Right ventricle myocardium inferior (tissue), 1 donor: ENCODE measurements at regions not wholly inside any gene's neighbourhood (a gene's known extent, or its start where the extent isn't known, plus 50 kb on each side); places are given as distances from the start of the nearest gene placed in this dataset.

Source experiments
- ATAC-seq: fragments of 200-7000 bp; cut with Tn5 transposase; one replicate; pipeline ENCODE4 v1.9.1; 2020; ENCODE audit warnings: mild to moderate bottlenecking, moderate library complexity
- DNase-seq: peaks from one replicate; pipeline ENCODE4 v3.0.0; 2021; ENCODE audit errors: missing footprints
- intact Hi-C: fragments of 100-400 bp; cut with DNase I; formaldehyde crosslinking; loops from one replicate; pipeline ENCODE4 v1.11.0; 2022
- donor health status: DM: no; HTN: yes; CAD: no; lungs with severe emphysema.

DNA sequence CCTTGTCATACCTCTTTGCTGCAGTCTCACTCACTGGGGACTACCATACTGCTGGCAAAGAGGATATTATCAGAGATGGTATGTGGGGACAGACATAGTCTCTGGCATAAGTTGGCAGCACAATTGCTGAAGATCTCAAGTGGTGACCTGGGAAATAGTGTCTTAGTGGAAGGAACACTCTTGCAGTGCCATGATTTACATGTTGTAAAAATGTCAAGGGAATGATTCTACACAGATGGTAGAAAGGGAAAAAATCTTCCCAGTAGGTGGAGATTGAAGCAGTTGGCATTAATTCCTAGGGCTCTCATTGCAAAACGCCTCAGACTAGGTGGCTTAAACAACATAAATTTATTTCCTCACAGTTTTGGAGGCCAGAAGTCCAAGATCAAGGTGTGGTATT, 662.2 kb downstream of the DHX35 start:
- intact Hi-C loops, result no loop called here
- DNase-seq (no peak), ATAC-seq (no peak)

DNA sequence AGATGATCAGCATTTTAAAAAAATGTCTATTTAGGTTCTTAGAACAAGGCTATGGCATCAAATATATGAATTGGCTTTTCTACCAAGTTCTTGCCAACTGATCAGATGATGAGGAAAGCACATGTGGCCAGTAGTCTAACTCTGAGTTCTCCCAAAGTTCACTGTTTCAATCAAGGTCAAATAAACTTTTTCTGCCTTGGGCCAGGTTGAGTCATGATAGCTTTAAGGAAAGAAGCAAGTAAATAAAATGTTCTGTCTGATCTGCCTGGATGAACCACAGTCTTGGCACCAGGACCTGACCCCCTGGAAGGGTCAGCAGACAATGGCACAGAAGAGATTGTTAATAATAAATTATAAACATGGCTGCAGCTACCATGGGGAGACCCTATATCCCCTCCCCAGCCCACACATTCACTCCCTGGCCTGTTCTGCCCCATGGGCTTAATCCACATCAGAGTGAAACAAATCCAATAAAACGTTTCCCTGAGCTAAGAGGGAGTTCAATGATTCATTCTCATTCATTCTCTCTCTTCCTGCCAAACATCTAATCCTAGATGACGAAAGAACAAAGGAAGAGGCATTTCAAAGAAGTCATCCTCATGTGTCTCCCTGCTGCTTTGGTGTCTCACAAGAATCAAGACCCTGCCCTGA, 661.6 kb downstream of the DHX35 start:
- ATAC-seq (no peak), DNase-seq (no peak)
- intact Hi-C loops, result no loop called here

DNA sequence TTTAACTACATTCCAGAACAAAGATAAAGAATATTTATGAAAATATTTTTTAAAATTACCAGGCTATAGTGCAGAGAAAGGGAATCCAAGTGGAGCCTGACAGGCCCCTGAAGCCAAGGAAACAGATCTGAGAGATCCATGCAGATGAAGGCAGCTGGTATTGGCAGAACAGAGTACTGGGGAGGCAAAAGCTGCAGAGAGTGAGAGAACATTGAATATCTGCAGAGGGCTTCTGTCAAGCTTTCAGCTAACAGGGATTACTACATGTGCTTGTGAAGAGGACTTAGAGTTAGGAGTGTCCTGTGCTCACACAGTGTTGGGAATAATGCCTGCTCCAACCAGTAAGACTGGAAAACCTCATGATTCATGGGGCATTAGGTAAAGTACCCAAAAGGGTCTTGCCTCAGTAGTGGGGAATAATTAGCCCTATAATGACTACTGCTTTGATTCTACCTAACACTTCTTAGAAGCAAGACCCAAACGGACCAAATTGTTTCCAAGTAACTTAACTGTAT, 657.2 kb downstream of the DHX35 start:
- DNase-seq (no peak), ATAC-seq (no peak)
- intact Hi-C loops, result no loop called here

DNA sequence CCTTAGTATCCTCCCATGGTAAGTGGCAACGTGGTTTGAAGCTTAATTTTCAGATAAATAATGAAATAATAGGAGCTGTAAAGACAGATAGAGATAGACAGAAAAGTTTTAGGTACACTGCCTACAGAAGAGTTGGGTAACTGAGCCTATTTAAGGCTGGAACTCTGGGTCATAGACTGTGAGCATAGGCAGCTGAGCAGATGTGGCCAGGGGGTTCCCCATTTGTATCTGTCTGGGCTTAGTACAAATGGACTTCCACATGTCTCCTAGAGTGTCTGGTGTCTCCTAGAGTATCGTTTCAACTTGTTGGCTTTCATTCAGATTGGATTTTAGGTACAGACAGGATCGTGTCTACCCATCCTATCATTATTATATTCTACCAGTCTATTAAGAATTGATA, 649.8 kb downstream of the DHX35 start:
- ATAC-seq, result no peak
- no peak for DNase-seq
- intact Hi-C loops, result no loop called here

DNA sequence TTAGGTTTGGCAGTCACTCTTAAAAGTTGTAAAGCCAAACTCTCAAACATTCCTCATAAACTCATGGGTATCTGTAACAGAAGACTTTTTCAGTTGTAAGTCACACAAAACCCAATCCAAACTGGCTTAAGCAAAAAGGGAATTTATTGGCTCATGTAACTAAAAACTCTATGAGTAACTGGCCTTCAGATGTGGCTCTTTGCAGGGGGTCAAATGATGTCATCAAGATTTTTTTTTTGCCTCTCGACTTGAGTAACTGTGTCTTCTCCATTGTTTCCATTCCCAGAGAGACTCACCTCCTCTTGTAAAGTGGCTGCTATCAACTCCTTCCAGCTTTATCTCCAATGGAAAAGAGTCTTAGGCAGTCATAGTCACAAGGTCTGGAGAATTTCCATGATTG, 645.0 kb downstream of the DHX35 start:
- intact Hi-C loops, result no loop called here
- ATAC-seq (no peak), DNase-seq (no peak)

DNA sequence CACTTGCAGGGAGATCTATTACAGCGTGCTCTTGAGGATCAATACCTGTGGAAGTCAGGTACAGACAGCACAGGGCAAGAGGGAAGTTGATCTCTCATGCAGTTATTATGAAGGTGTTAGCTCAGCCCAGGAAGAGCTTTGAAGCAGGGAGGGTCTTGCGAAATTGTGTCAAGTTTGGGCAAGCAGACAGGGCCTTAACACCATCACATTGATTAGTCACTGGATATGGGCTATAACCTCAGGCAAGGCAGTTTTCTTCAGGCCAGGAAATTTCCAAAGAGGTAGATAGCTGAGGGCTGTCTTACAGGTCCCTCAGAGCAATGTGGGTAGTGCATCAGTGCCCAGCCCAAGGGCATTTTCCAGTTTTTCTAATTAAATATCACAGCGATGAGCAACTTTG, 643.8 kb downstream of the DHX35 start:
- DNase-seq, result no peak
- intact Hi-C loops, result no loop called here
- ATAC-seq, result no peak

DNA sequence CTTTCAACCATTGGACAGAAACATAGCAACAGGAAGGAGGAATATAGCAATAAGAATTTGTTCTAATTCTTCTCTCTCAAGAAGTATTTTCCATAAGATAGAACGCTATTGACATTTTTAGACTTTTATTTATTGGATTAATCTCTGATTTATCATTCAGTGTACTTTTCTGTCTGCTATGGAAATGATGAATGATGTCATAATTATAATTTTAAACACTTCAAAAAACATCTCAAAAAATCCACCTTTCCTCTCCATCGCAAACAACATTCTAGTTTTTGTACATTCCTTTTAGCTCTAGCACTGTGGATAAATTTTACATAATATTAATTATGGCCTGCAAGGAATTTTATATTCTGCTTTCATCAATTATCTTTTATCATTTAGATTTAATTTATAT, 643.2 kb downstream of the DHX35 start:
- DNase-seq, result no peak
- no peak for ATAC-seq
- intact Hi-C loops, result no loop called here

DNA sequence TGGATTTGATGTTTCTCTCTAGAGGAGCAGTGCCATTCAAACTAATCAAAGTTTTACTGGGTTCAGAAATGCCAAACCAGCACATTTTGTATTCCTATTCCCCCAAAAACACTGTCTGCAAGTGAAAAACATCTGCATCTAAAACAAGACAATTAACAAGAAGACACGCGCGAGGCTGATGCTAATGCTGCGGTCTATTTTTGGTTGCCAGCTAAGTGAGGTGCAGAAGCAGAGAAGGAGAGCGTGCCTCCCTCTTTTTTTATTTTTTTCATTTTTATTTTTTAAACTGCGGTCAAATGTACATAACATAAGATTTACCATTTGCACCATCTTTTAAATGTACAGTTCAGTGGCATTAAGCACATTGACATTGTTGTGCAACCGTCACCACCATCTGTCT, 641.1 kb downstream of the DHX35 start:
- ATAC-seq (no peak), DNase-seq (no peak)
- intact Hi-C loops, result no loop called here

- ATAC-seq (no peak), DNase-seq (no peak)
- intact Hi-C loops, result no loop called here
These were observed 640.5 kb downstream of the DHX35 start for GRCh38 chr20:39602649-39603048.

- ATAC-seq (no peak), DNase-seq (no peak)
- intact Hi-C loops, result no loop called here
These were observed 638.7 kb downstream of the DHX35 start for GRCh38 chr20:39600871-39601270.

DNA sequence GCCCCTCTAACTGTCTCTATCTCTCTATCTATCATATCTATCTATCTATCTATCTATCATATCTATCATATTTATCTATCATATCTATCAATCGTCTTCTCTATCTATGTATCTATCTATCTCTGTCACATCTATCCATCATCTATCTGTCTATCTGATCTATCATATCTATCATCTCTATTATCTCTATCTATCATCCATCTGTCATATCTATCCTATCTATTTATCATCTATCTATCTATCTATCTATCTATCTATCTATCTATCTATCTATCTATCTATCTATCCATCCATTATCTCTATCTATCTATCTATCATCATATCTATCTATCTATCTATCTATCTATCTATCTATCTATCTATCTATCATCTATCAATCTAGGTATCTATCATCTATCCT, 638.0 kb downstream of the DHX35 start:
- no peak for ATAC-seq
- DNase-seq, result no peak
- intact Hi-C loops, result no loop called here

DNA sequence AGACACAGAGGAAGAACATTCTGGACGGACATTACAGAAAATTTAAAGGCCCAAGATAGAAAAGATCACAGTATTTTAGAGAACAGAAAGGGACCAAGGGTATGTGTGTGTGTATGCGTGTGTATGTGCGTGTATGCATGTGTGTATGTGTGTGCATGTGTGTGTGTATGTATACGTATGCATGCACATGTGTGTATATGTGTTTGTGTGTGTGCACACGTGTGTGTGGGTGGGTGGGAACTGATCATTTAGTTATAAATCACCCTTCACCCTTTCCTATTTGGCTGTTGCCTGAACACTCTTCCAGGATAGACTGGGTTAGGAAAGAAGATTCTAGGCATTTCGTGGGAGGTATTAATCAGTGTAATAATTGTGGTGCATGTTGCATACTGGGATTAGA, 634.4 kb downstream of the DHX35 start:
- intact Hi-C loops, result no loop called here
- ATAC-seq, result no peak
- no peak for DNase-seq

GRCh38 chr20:39592371-39592770, 630.2 kb downstream of the DHX35 start:
- intact Hi-C loops, result no loop called here

DNA sequence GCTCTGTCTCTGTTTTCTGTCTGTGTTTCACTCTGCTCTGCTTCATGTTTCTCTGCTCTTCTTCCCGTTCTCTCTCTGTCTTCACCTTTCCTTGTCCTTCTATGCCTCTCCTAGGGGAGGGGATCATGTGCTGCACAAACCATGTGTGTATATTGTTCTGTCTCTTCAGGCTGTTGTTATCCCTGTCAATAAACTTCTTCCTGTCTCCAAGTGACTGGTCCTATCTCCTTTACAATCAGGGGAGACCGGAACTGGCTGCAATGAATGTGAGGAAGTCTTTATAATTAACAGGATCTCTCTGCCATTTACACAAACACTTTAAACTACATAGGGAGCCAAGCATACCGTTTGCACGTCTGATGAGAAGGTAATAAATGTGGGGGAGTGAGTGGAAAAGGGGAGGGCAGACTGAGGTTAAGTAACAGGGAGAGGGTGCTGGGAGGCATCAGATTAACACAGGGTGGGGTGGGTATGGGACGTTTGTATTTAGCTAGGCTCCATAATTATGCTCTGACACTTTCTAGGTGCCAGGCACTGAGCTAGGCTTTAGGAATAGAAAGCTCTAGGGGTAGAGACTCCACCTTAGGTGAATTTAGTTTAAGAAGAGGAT, 626.1 kb downstream of the DHX35 start:
- DNase-seq (no peak), ATAC-seq (no peak)
- intact Hi-C loops, result no loop called here

More at GRCh38 chr20:39592371-39592770, 630.2 kb downstream of the DHX35 start:
- ATAC-seq (no peak), DNase-seq (no peak)

GRCh38 chr20:39581034-39581433, 618.9 kb downstream of the DHX35 start:
- no peak for ATAC-seq

DNA sequence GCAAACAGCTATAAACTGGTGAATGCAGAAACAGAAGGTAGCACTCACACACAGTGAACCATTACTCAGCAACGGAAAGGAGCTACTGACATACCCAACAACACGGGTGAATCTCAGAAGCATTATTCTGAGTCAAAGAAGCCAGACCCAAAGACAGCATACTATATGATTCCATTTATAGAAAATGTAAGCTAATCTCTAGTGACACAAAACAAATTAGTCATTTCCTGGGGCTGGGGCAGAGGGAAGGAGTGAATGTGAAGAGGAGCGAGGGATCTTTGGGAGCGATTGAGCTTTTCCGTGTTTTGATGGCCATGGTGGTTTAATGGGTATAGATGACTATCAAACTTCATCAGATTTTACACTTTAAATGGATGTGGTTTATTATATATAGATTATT, 614.6 kb downstream of the DHX35 start:
- DNase-seq (no peak), ATAC-seq (no peak)
- intact Hi-C loops, result no loop called here

More at GRCh38 chr20:39581034-39581433, 618.9 kb downstream of the DHX35 start:
- no peak for DNase-seq
- intact Hi-C loops, result no loop called here

- intact Hi-C loops, result no loop called here
- DNase-seq (no peak), ATAC-seq (no peak)
These were observed 611.9 kb downstream of the DHX35 start for GRCh38 chr20:39574061-39574460.

- no peak for DNase-seq
- intact Hi-C loops, result no loop called here
- no peak for ATAC-seq
These were observed 609.0 kb downstream of the DHX35 start for GRCh38 chr20:39571171-39571570.

GRCh38 chr20:39568109-39568508, 606.0 kb downstream of the DHX35 start:
- DNase-seq, result no peak
- no peak for ATAC-seq
- intact Hi-C loops, result no loop called here

DNA sequence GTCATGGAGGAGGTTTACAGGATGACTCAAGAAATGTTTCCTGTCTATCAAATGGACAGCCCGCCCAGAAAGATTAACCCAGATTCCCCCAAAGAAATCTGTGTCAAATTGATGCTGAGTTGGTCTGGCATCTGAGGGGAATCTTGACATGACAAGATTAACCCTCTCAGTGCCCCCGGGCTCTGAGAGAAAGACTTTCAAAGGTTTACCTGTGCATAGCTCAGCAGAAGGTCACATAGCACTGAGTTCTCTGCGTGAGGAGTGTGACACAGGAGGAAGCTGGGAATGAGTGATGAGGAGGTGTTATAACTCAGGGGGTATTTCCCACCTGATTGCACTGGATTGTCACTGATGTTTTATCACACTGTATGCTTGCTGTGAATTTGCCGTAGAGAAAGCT, 601.2 kb downstream of the DHX35 start:
- DNase-seq (no peak), ATAC-seq (no peak)
- intact Hi-C loops, result no loop called here

DNA sequence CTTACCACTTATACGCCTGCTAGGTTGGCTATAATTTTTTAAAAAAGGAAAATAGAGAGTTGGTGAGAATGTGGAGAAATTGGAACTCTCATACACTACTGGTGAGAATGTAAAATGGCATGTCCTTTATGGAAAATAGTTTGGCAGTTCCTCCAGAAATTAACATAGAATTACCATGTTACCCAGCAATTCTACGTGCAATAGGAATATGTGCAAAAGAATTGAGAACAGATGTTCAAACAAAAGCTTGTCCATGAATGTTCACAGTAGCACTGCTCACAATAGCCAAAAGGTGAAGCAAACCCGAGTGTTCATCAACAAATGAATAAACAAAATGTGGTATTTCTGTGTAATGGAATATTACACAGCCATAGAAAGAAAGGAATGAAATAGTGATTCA, 592.2 kb downstream of the DHX35 start:
- intact Hi-C loops, result no loop called here
- ATAC-seq, result no peak
- no peak for DNase-seq
